ENCODE measurements at regions not wholly inside any gene's neighbourhood (a gene's known extent, or its start where the extent isn't known, plus 50 kb on each side); places are given as distances from the start of the nearest gene placed in this dataset.

- no peaks in the 10 kb centered on the region for H3K27me3 ChIP-seq (ENCODE audit: insufficient read depth, low read length, poor library complexity, severe bottlenecking)
- POLR2A ChIA-PET, result no interaction called here
- H3K36me3 Mint-ChIP-seq, result no peaks in the 10 kb centered on the region
These were observed 355.8 kb downstream of the AJAP1 start for GRCh38 chr1:5010236-5010635.

GRCh38 chr1:5009376-5010065 is 355.1 kb downstream of the AJAP1 start:
- H3K9me3 Mint-ChIP-seq, result peaks cover 0 to 4% (median 0%) of the 10 kb centered on the region in 5 donors
- Histone ChIP-seq H3K9me3 (ENCODE audit: low read length) (no peaks in the 10 kb centered on the region), H3K4me1 (ENCODE audit: insufficient read depth, low read length) (no peaks in the 10 kb centered on the region), H3K4me3 (ENCODE audit: low read length) (no peak overlapping the region), H3K27me3 (ENCODE audit: insufficient read depth, low read length, poor library complexity, severe bottlenecking) (no peaks in the 10 kb centered on the region), H3K27ac (ENCODE audit: low read depth, low read length) (no peak overlapping the region), H3K36me3 (ENCODE audit: insufficient read depth, low read length) (no peaks in the 10 kb centered on the region)
- H3K27me3 Mint-ChIP-seq, result peaks cover 8 to 14% of the 10 kb centered on the region in 2 donors
- ChIA-PET CTCF (no interaction called here), POLR2A (no interaction called here)
- no peaks in the 10 kb centered on the region for H3K4me1 Mint-ChIP-seq
- no peak overlapping the region for H3K4me3 Mint-ChIP-seq
- H3K27ac Mint-ChIP-seq, result no peak overlapping the region
- no peak for DNase-seq
- no peaks in the 10 kb centered on the region for H3K36me3 Mint-ChIP-seq

More at GRCh38 chr1:5010236-5010635, 355.8 kb downstream of the AJAP1 start:
- Histone ChIP-seq H3K4me1 (ENCODE audit: insufficient read depth, low read length) (no peaks in the 10 kb centered on the region), H3K9me3 (ENCODE audit: low read length) (no peaks in the 10 kb centered on the region), H3K36me3 (ENCODE audit: insufficient read depth, low read length) (no peaks in the 10 kb centered on the region), H3K4me3 (ENCODE audit: low read length) (no peak overlapping the region), H3K27ac (ENCODE audit: low read depth, low read length) (no peak overlapping the region)
- CTCF ChIA-PET, result no interaction called here
- Mint-ChIP-seq H3K4me3 (no peak overlapping the region), H3K9me3 (peaks cover 0 to 2% (median 0%) of the 10 kb centered on the region in 5 donors), H3K27me3 (peaks cover 4 to 14% of the 10 kb centered on the region in 2 donors), H3K4me1 (no peaks in the 10 kb centered on the region), H3K27ac (no peak overlapping the region)
- no peak for DNase-seq

- no peaks in the 10 kb centered on the region for H3K36me3 ChIP-seq (ENCODE audit: insufficient read depth, low read length)
- no peaks in the 10 kb centered on the region for H3K4me1 ChIP-seq (ENCODE audit: insufficient read depth, low read length)
- H3K9me3 ChIP-seq (ENCODE audit: low read length), result no peaks in the 10 kb centered on the region
- ChIA-PET POLR2A (no interaction called here), CTCF (no interaction called here)
- no peak for DNase-seq
- peaks cover 0 to 4% (median 0%) of the 10 kb centered on the region in 5 donors for H3K9me3 Mint-ChIP-seq
- no peak overlapping the region for H3K27ac Mint-ChIP-seq
- peaks cover 12 to 14% of the 10 kb centered on the region in 2 donors for H3K27me3 Mint-ChIP-seq
- H3K4me1 Mint-ChIP-seq, result no peaks in the 10 kb centered on the region
- no peak overlapping the region for H3K27ac ChIP-seq (ENCODE audit: low read depth, low read length)
- H3K27me3 ChIP-seq (ENCODE audit: insufficient read depth, low read length, poor library complexity, severe bottlenecking), result no peaks in the 10 kb centered on the region
- H3K36me3 Mint-ChIP-seq, result no peaks in the 10 kb centered on the region
- H3K4me3 ChIP-seq (ENCODE audit: low read length), result no peak overlapping the region
- H3K4me3 Mint-ChIP-seq, result no peak overlapping the region
These were observed 350.8 kb downstream of the AJAP1 start for GRCh38 chr1:5005171-5005570.

GRCh38 chr1:5002676-5003075 is 348.3 kb downstream of the AJAP1 start:
- no peak overlapping the region for H3K27ac ChIP-seq (ENCODE audit: low read depth, low read length)
- no peaks in the 10 kb centered on the region for H3K4me1 ChIP-seq (ENCODE audit: insufficient read depth, low read length)
- no peaks in the 10 kb centered on the region for H3K4me1 Mint-ChIP-seq
- H3K36me3 ChIP-seq (ENCODE audit: insufficient read depth, low read length), result no peaks in the 10 kb centered on the region
- H3K27me3 ChIP-seq (ENCODE audit: insufficient read depth, low read length, poor library complexity, severe bottlenecking), result no peaks in the 10 kb centered on the region
- H3K9me3 Mint-ChIP-seq, result peaks cover 0 to 8% (median 0%) of the 10 kb centered on the region in 5 donors
- DNase-seq, result no peak
- no peak overlapping the region for H3K27ac Mint-ChIP-seq
- H3K9me3 ChIP-seq (ENCODE audit: low read length), result no peaks in the 10 kb centered on the region
- CTCF ChIA-PET, result no interaction called here
- no peak overlapping the region for H3K4me3 Mint-ChIP-seq
- POLR2A ChIA-PET, result no interaction called here
- H3K4me3 ChIP-seq (ENCODE audit: low read length), result no peak overlapping the region
- no peaks in the 10 kb centered on the region for H3K36me3 Mint-ChIP-seq
- peaks cover 14 to 15% of the 10 kb centered on the region in 2 donors for H3K27me3 Mint-ChIP-seq

GRCh38 chr1:5001466-5001865 is 347.1 kb downstream of the AJAP1 start:
- POLR2A ChIA-PET, result no interaction called here
- H3K27me3 ChIP-seq (ENCODE audit: insufficient read depth, low read length, poor library complexity, severe bottlenecking), result no peaks in the 10 kb centered on the region
- H3K9me3 ChIP-seq (ENCODE audit: low read length), result no peaks in the 10 kb centered on the region
- DNase-seq, result no peak
- Mint-ChIP-seq H3K27me3 (peaks cover 14 to 21% of the 10 kb centered on the region in 2 donors), H3K4me1 (no peaks in the 10 kb centered on the region), H3K4me3 (no peak overlapping the region), H3K9me3 (peaks cover 0 to 8% (median 0%) of the 10 kb centered on the region in 5 donors), H3K27ac (no peak overlapping the region), H3K36me3 (no peaks in the 10 kb centered on the region)
- H3K27ac ChIP-seq (ENCODE audit: low read depth, low read length), result no peak overlapping the region
- no peaks in the 10 kb centered on the region for H3K36me3 ChIP-seq (ENCODE audit: insufficient read depth, low read length)
- H3K4me1 ChIP-seq (ENCODE audit: insufficient read depth, low read length), result no peaks in the 10 kb centered on the region
- CTCF ChIA-PET, result no interaction called here
- no peak overlapping the region for H3K4me3 ChIP-seq (ENCODE audit: low read length)

- Mint-ChIP-seq H3K36me3 (no peaks in the 10 kb centered on the region), H3K4me1 (no peaks in the 10 kb centered on the region), H3K27me3 (peaks cover 4 to 17% of the 10 kb centered on the region in 2 donors), H3K9me3 (peaks cover 0 to 9% (median 3%) of the 10 kb centered on the region in 5 donors), H3K27ac (no peak overlapping the region), H3K4me3 (no peak overlapping the region)
- Histone ChIP-seq H3K36me3 (ENCODE audit: insufficient read depth, low read length) (no peaks in the 10 kb centered on the region), H3K9me3 (ENCODE audit: low read length) (no peaks in the 10 kb centered on the region), H3K27me3 (ENCODE audit: insufficient read depth, low read length, poor library complexity, severe bottlenecking) (no peaks in the 10 kb centered on the region), H3K4me1 (ENCODE audit: insufficient read depth, low read length) (no peaks in the 10 kb centered on the region), H3K27ac (ENCODE audit: low read depth, low read length) (no peak overlapping the region), H3K4me3 (ENCODE audit: low read length) (no peak overlapping the region)
- ChIA-PET CTCF (no interaction called here), POLR2A (no interaction called here)
- DNase-seq, result no peak
These were observed 331.9 kb downstream of the AJAP1 start for GRCh38 chr1:4986306-4986705.

GRCh38 chr1:4984841-4985240 is 330.4 kb downstream of the AJAP1 start:
- Histone ChIP-seq H3K27ac (ENCODE audit: low read depth, low read length) (no peak overlapping the region), H3K27me3 (ENCODE audit: insufficient read depth, low read length, poor library complexity, severe bottlenecking) (no peaks in the 10 kb centered on the region), H3K4me3 (ENCODE audit: low read length) (no peak overlapping the region), H3K4me1 (ENCODE audit: insufficient read depth, low read length) (no peaks in the 10 kb centered on the region), H3K9me3 (ENCODE audit: low read length) (no peaks in the 10 kb centered on the region), H3K36me3 (ENCODE audit: insufficient read depth, low read length) (no peaks in the 10 kb centered on the region)
- H3K9me3 Mint-ChIP-seq, result peaks cover 0 to 9% (median 3%) of the 10 kb centered on the region in 5 donors
- H3K27ac Mint-ChIP-seq, result no peak overlapping the region
- ChIA-PET POLR2A (no interaction called here), CTCF (no interaction called here)
- peaks cover 4 to 26% of the 10 kb centered on the region in 2 donors for H3K27me3 Mint-ChIP-seq
- no peaks in the 10 kb centered on the region for H3K4me1 Mint-ChIP-seq
- no peaks in the 10 kb centered on the region for H3K36me3 Mint-ChIP-seq
- no peak for DNase-seq
- no peak overlapping the region for H3K4me3 Mint-ChIP-seq

GRCh38 chr1:4980211-4980610 is 325.8 kb downstream of the AJAP1 start:
- H3K4me1 ChIP-seq (ENCODE audit: insufficient read depth, low read length), result no peaks in the 10 kb centered on the region
- no peak overlapping the region for H3K27ac ChIP-seq (ENCODE audit: low read depth, low read length)
- no peaks in the 10 kb centered on the region for H3K36me3 ChIP-seq (ENCODE audit: insufficient read depth, low read length)
- ChIA-PET POLR2A (no interaction called here), CTCF (no interaction called here)
- Mint-ChIP-seq H3K4me1 (no peaks in the 10 kb centered on the region), H3K9me3 (peaks cover 0 to 9% (median 0%) of the 10 kb centered on the region in 5 donors), H3K36me3 (no peaks in the 10 kb centered on the region), H3K27ac (peak overlapping the region in 1 of 8 donors; percentile 87), H3K4me3 (no peak overlapping the region), H3K27me3 (peaks cover 2 to 36% of the 10 kb centered on the region in 2 donors)
- DNase-seq, result no peak
- H3K9me3 ChIP-seq (ENCODE audit: low read length), result no peaks in the 10 kb centered on the region
- H3K4me3 ChIP-seq (ENCODE audit: low read length), result no peak overlapping the region
- H3K27me3 ChIP-seq (ENCODE audit: insufficient read depth, low read length, poor library complexity, severe bottlenecking), result no peaks in the 10 kb centered on the region
